SK-N-SH treated with all-trans-retinoic acid at 6 μM for 48 hours (cell line): ENCODE measurements at regions not wholly inside any gene's neighbourhood (a gene's known extent, or its start where the extent isn't known, plus 50 kb on each side); places are given as distances from the start of the nearest gene placed in this dataset.

Experiments
- BACH2 ChIP-seq: fragments of 250-450 bp; sonication (Bioruptor Pico); IDR thresholded peaks from 2 replicates; pipeline ENCODE4 v1.9.0; 2021; ENCODE audit warnings: mild to moderate bottlenecking, borderline replicate concordance
- CSDC2 ChIP-seq: fragments of 250-450 bp; sonication (Bioruptor Pico); IDR thresholded peaks from 2 replicates; pipeline ENCODE4 v1.5.0; 2020; ENCODE audit warnings: mild to moderate bottlenecking, moderate library complexity
- ESRRG ChIP-seq: fragments of 250-450 bp; sonication (Bioruptor Pico); IDR thresholded peaks from 2 replicates; pipeline ENCODE4 v1.6.1; 2021; ENCODE audit warnings: mild to moderate bottlenecking
- GLIS3 ChIP-seq: fragments of 250-450 bp; sonication (Bioruptor Pico); IDR thresholded peaks from 2 replicates; pipeline ENCODE4 v1.5.0; 2020; ENCODE audit warnings: mild to moderate bottlenecking, moderate library complexity
- ISL1 ChIP-seq: fragments of 250-450 bp; sonication (Bioruptor Pico); IDR thresholded peaks from 2 replicates; pipeline ENCODE4 v2.1.2; 2022; ENCODE audit warnings: mild to moderate bottlenecking, moderate library complexity
- PPARA ChIP-seq: fragments of 250-450 bp; sonication (Bioruptor Pico); IDR thresholded peaks from 2 replicates; pipeline ENCODE4 v1.5.0; 2020; ENCODE audit warnings: mild to moderate bottlenecking, borderline replicate concordance
- RARB ChIP-seq: fragments of 250-450 bp; sonication (Bioruptor Pico); IDR thresholded peaks from 2 replicates; pipeline ENCODE4 v1.8.0; 2021; ENCODE audit warnings: mild to moderate bottlenecking, moderate library complexity
- TCF4 ChIP-seq: fragments of 250-450 bp; sonication (Bioruptor Pico); IDR thresholded peaks from 2 replicates; pipeline ENCODE4 v1.8.0; 2021; ENCODE audit warnings: mild to moderate bottlenecking, moderate library complexity, borderline replicate concordance
- ZC3H10 ChIP-seq: fragments of 250-450 bp; sonication (Bioruptor Pico); IDR thresholded peaks from 2 replicates; pipeline ENCODE4 v1.5.1; 2021; ENCODE audit warnings: mild to moderate bottlenecking, moderate library complexity
- ZFP3 ChIP-seq: fragments of 250-450 bp; sonication (Bioruptor Pico); IDR thresholded peaks from 2 replicates; pipeline ENCODE4 v1.5.0; 2020; ENCODE audit warnings: mild to moderate bottlenecking, moderate library complexity
- ZNF70 ChIP-seq: fragments of 450-650 bp; formaldehyde crosslinking; IDR thresholded peaks from 2 replicates; pipeline ENCODE4 v1.5.0; 2020; ENCODE audit warnings: mild to moderate bottlenecking, moderate library complexity
- ZNF8 ChIP-seq: fragments of 450-650 bp; formaldehyde crosslinking; IDR thresholded peaks from 2 replicates; pipeline ENCODE4 v1.5.0; 2020; ENCODE audit warnings: mild to moderate bottlenecking, moderate library complexity
- TF ChIP-seq, protein P1 (sequence below): fragments of 250-450 bp; sonication (Bioruptor Pico); IDR thresholded peaks from 2 replicates; pipeline ENCODE4 v1.8.0; 2020; ENCODE audit warnings: mild to moderate bottlenecking, moderate library complexity, borderline replicate concordance

GRCh38 chr6:22965889-22966288, 396.5 kb downstream of the HDGFL1 start:
- TF ChIP-seq ZFP3 (CRISPR knock-in tag) (no peak), ZNF70 (CRISPR knock-in tag) (no peak), CSDC2 (CRISPR knock-in tag) (no peak), ISL1 (no peak), TCF4 (CRISPR knock-in tag) (no peak), PPARA (CRISPR knock-in tag) (no peak), RARB (CRISPR knock-in tag) (no peak), ZNF8 (CRISPR knock-in tag) (no peak), BACH2 (CRISPR knock-in tag) (no peak), ESRRG (CRISPR knock-in tag) (no peak), GLIS3 (CRISPR knock-in tag) (no peak), ZC3H10 (CRISPR knock-in tag) (no peak)
- TF ChIP-seq, protein P1, sequence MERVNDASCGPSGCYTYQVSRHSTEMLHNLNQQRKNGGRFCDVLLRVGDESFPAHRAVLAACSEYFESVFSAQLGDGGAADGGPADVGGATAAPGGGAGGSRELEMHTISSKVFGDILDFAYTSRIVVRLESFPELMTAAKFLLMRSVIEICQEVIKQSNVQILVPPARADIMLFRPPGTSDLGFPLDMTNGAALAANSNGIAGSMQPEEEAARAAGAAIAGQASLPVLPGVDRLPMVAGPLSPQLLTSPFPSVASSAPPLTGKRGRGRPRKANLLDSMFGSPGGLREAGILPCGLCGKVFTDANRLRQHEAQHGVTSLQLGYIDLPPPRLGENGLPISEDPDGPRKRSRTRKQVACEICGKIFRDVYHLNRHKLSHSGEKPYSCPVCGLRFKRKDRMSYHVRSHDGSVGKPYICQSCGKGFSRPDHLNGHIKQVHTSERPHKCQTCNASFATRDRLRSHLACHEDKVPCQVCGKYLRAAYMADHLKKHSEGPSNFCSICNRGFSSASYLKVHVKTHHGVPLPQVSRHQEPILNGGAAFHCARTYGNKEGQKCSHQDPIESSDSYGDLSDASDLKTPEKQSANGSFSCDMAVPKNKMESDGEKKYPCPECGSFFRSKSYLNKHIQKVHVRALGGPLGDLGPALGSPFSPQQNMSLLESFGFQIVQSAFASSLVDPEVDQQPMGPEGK = no peak
